ENCODE measurements at regions not wholly inside any gene's neighbourhood (a gene's known extent, or its start where the extent isn't known, plus 50 kb on each side); places are given as distances from the start of the nearest gene placed in this dataset.

GRCh38 chr2:67213270-67213670 lies 183.9 kb upstream of the ETAA1 start:
- H3K4me3 ChIP-seq = no peak overlapping the region
- no peak overlapping the region for H3K27ac ChIP-seq (ENCODE audit: control insufficient read depth, insufficient read depth)
- H3K4me2 ChIP-seq (ENCODE audit: control insufficient read depth, insufficient read depth) = no peak overlapping the region
- H3K36me3 ChIP-seq (ENCODE audit: control insufficient read depth in 2 of 2, insufficient read depth in 2 of 2, low read length in 1 of 2) = no peaks in the 10 kb centered on the region
- H4K20me1 ChIP-seq (ENCODE audit: control insufficient read depth, insufficient read depth) = no peaks in the 10 kb centered on the region; the same call in 1 of the 2 replicates
- in situ Hi-C loops (cut with MboI) = no loop called here
- 31% methylated on average over 8 of the region's 8 CpGs for WGBS (ENCODE audit: insufficient coverage, insufficient replicate concordance, low lambda C conversion rate, missing lambda C conversion rate)
- H2AFZ ChIP-seq (ENCODE audit: control insufficient read depth, low read depth, low read length) = no peak overlapping the region
- ChIA-PET SMC1A (ENCODE audit: uncharacterized antibody, unreplicated experiment) (no interaction called here), CTCF (no interaction called here), POLR2A (no interaction called here), RAD21 (ENCODE audit: unreplicated experiment) (no interaction called here)
- no peaks in the 10 kb centered on the region for H3K4me1 ChIP-seq (ENCODE audit: control insufficient read depth, insufficient read depth, low read length)
- BruUV-seq (replicated peaks) = no TSS peak
- DNase-seq (ENCODE audit: low read depth, low spot score) (no peak), FAIRE-seq (no peak), ATAC-seq (peak; percentile 47)
- intact Hi-C loops (cut with micrococcal nuclease; ENCODE audit: unreplicated experiment) = no loop called here
- no peaks in the 10 kb centered on the region for H3K79me2 ChIP-seq (ENCODE audit: control insufficient read depth, insufficient read depth, low read length)
- H3K27me3 ChIP-seq (replicated peaks in 1 of 2; ENCODE audit: control insufficient read depth in 2 of 2, insufficient read depth in 2 of 2, low read length in 1 of 2) = no peaks in the 10 kb centered on the region
- TF ChIP-seq POLR2AphosphoS5 (IDR thresholded peaks at IDR 0.05; ENCODE audit: low read length) (no peak), MYC (IDR thresholded peaks at IDR 0.05; ENCODE audit: insufficient read depth, insufficient read length, insufficient replicate concordance, low read length, severe bottlenecking) (no peak)
- H3K9ac ChIP-seq (ENCODE audit: control insufficient read depth, insufficient read depth, low read length) = no peak overlapping the region
- H3K9me3 ChIP-seq (replicated peaks; ENCODE audit: control insufficient read depth, insufficient read depth, low read length) = no peaks in the 10 kb centered on the region

- SMC1A ChIA-PET (ENCODE audit: uncharacterized antibody, unreplicated experiment) = no interaction called here
- no peak for FAIRE-seq
- 46% methylated on average over 2 of the region's 2 CpGs for WGBS (ENCODE audit: insufficient coverage, insufficient replicate concordance, low lambda C conversion rate, missing lambda C conversion rate)
- TF ChIP-seq ZZZ3 (IDR thresholded peaks at IDR 0.05; ENCODE audit: control insufficient read depth, insufficient read length, low read depth) (no peak), PKNOX1 (IDR thresholded peaks at IDR 0.05) (no peak), TCF3 (IDR thresholded peaks at IDR 0.05; ENCODE audit: borderline replicate concordance, insufficient read depth, low read depth, low read length) (no peak), BCL11A (IDR thresholded peaks at IDR 0.05; ENCODE audit: low read depth, low read length) (no peak), ZBTB33 (IDR thresholded peaks at IDR 0.05) (no peak), CEBPB (IDR thresholded peaks at IDR 0.05; ENCODE audit: borderline replicate concordance in 1 of 2, low read depth in 2 of 2, low read length in 2 of 2) (no peak), NBN (IDR thresholded peaks at IDR 0.05) (no peak), CBX3 (IDR thresholded peaks at IDR 0.05; ENCODE audit: borderline replicate concordance, low read depth) (no peak), RELB (IDR thresholded peaks at IDR 0.05; ENCODE audit: low read depth) (no peak), ELK1 (IDR thresholded peaks at IDR 0.05; ENCODE audit: low read depth, low read length) (no peak)
Measured at GRCh38 chr2:67213677-67214402, 183.3 kb upstream of the ETAA1 start.

More at GRCh38 chr2:67213677-67214402, 183.3 kb upstream of the ETAA1 start:
- CTCF ChIA-PET = no interaction called here
- Histone ChIP-seq H3K9me3 (replicated peaks; ENCODE audit: control insufficient read depth, insufficient read depth, low read length) (no peaks in the 10 kb centered on the region), H3K79me2 (ENCODE audit: control insufficient read depth, insufficient read depth, low read length) (no peaks in the 10 kb centered on the region), H3K4me3 (no peak overlapping the region), H3K36me3 (ENCODE audit: control insufficient read depth in 2 of 2, insufficient read depth in 2 of 2, low read length in 1 of 2) (no peaks in the 10 kb centered on the region), H3K27ac (ENCODE audit: control insufficient read depth, insufficient read depth) (no peak overlapping the region), H3K4me2 (ENCODE audit: control insufficient read depth, insufficient read depth) (no peak overlapping the region), H3K27me3 (replicated peaks in 1 of 2; ENCODE audit: control insufficient read depth in 2 of 2, insufficient read depth in 2 of 2, low read length in 1 of 2) (no peaks in the 10 kb centered on the region), H4K20me1 (ENCODE audit: control insufficient read depth, insufficient read depth) (no peaks in the 10 kb centered on the region; the same call in 1 of the 2 replicates), H3K9ac (ENCODE audit: control insufficient read depth, insufficient read depth, low read length) (no peak overlapping the region), H2AFZ (ENCODE audit: control insufficient read depth, low read depth, low read length) (no peak overlapping the region), H3K4me1 (ENCODE audit: control insufficient read depth, insufficient read depth, low read length) (no peaks in the 10 kb centered on the region)
- RAD21 ChIA-PET (ENCODE audit: unreplicated experiment) = no interaction called here
- intact Hi-C loops (cut with micrococcal nuclease; ENCODE audit: unreplicated experiment) (no loop called here), in situ Hi-C loops (cut with MboI) (no loop called here)
- ATAC-seq (no peak), DNase-seq (ENCODE audit: low read depth, low spot score) (no peak)
- POLR2A ChIA-PET = no interaction called here
- BruUV-seq (replicated peaks) = no TSS peak

All from GM12878 (cell line).